GM21717 (cell line): ENCODE measurements at regions not wholly inside any gene's neighbourhood (a gene's known extent, or its start where the extent isn't known, plus 50 kb on each side); places are given as distances from the start of the nearest gene placed in this dataset.

Experiments used
- ATAC-seq: cut with Tn5 transposase; IDR thresholded peaks from one replicate; pipeline ENCODE4 v1.9.1; 2021; ENCODE audit warnings: mild to moderate bottlenecking, moderate library complexity; ENCODE audit not compliant: unreplicated experiment

DNA sequence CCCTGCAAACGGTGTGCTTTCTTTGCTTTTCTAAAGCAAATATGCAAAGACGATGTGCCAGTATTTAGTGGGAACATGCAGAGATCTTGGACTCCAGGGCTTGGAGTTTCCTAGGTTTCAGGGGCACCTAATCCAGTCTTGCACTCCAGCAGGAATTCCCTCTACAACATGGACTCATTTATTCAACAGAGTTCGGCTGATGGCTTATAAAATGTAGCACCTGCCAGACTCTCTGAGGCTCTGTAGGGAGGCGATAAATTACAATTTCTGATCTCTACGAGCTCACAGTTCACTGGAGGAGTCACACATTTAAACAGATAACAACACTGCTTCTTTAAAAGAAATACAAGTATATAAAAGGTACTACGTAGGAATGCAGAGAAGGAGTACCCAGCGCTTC is 143.7 kb downstream of the FGF9 start:
- no peak for ATAC-seq

GRCh38 chr13:21817878-21818277 is 147.0 kb downstream of the FGF9 start:
- no peak for ATAC-seq

GRCh38 chr13:21822029-21822428 is 151.2 kb downstream of the FGF9 start:
- ATAC-seq, result no peak

GRCh38 chr13:21823416-21823815 is 152.5 kb downstream of the FGF9 start:
- ATAC-seq, result no peak

DNA sequence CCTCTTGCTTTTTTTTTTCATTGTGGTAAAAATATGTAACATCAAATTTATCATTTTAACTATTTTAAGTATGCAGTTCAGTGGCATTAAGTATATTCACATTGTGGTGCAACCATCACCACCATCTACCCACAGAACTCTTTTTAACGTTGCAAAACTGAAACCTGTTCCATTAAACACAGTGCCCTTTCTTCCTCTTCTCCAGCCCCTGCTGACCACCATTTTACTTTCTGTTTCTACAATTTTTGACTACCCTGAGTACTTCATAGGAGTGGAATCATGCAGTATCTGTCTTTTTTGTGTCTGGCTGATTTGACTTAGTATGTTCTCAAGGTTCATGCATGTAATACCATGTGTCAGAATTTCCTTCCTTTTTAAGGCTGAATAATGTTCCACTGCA is 153.1 kb downstream of the FGF9 start:
- no peak for ATAC-seq

DNA sequence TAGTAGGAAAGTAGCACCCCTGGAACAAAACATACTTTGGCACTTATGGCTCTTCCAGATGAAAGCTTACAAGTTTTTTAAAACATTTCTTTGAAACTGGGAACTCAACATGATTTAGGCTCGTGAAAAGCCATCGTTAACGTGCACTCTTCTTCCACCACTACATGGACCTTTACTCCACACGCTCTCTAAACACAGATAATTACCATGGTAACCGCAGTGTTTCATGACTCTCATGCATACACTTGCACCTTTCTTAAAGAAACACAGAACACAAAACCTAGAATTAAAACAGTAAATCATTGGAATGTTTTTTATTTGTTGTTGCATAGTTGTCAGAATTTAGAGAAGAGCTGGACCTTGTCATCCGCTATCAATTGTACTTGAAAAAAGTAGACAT is 154.3 kb downstream of the FGF9 start:
- no peak for ATAC-seq

- ATAC-seq, result no peak
Observed at GRCh38 chr13:21825801-21826200, 154.9 kb downstream of the FGF9 start.

DNA sequence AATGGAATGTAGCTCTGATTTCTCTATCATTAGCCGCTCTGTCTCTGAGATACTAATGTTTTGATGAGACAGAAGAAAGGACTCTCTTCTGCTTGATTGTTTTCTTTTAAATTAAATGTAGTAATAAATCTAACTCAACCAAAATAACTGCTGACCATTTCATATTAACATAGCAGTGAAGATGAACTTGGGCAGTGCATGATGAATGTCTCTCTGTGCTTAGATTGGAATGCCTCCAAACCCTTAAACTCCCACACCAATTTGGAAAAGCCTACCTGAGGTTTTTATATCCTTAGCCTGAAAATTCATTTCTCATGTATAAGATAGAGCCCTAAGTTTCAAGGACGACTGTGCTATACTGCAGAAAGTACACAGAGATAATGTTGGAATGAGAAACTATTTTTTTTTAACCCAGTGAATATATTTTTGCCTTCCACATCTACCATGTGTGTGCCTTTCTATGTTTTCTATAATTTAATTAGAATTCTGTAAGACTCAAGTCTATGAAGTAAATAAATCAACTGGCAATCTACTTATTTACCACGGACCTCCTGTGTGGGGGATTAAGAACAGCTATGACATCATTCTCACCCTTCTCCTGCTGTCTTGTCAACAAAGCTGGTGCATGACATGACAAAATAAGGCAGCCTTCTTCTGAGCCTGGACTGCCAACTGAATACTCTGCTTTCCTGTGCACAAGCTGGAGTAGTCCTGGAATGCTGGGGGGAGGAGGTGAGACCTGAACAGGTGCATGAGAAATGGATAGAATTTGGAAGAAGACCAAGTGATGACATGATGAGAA is 155.5 kb downstream of the FGF9 start:
- no peak for ATAC-seq

DNA sequence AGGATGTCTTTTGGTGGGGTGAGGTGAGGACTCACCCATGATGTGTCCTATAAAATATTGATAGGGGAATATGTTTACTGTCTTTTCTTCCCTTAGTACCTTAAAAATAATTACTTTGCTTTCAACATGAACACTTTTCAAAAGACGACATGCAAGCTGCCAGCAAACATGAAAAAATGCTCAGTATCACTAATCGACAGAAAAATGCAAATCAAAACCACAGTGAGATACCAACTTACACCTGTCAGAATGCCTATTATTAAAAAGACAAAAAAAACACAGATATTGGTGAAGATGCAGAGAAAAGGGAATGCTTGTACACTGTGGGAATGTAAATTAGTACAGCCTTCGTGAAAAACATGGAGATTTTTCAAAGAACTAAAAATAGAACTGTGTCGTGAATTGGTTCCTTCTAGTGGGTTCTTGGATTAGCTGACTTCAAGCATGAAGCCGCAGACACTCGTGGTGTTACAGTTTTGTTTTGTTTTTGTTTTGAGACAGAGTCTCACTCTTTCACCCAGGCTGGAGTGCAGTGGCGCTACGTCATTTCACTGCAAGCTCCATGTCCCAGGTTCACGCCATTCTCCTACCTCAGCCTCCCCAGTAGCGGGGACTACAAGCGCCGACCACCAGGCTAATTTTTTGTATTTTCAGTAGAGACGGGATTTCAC is 160.9 kb downstream of the FGF9 start:
- no peak for ATAC-seq

- no peak for ATAC-seq
Observed at GRCh38 chr13:21833921-21834320, 163.0 kb downstream of the FGF9 start.

- no peak for ATAC-seq
Observed at GRCh38 chr13:21834521-21834920, 163.6 kb downstream of the FGF9 start.

GRCh38 chr13:21837288-21837687 is 166.4 kb downstream of the FGF9 start:
- no peak for ATAC-seq

- no peak for ATAC-seq
Observed at GRCh38 chr13:21837841-21838551, 167.1 kb downstream of the FGF9 start.

- no peak for ATAC-seq
Observed at GRCh38 chr13:21846605-21847004, 175.7 kb downstream of the FGF9 start.

DNA sequence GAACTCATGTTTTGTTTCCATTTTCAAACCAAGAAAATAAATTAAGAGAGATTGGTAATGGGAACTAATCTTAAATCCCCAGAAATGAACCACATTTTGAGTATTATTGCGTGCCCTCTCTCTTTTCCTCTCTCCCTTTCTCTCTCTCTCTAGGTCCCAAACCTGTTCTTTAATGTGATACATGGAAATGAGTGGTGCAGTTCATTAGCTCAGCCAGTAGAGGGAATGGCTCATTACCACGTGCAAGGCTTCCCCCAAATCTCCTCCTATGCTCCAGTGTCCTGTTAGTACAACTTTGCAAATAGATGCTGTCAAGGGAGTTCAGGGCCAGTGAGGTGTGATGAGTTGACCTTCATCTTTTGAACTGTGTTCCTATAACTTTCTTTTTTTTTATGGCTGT is 178.4 kb downstream of the FGF9 start:
- no peak for ATAC-seq

GRCh38 chr13:21850013-21851006 is 179.4 kb downstream of the FGF9 start:
- no peak for ATAC-seq

DNA sequence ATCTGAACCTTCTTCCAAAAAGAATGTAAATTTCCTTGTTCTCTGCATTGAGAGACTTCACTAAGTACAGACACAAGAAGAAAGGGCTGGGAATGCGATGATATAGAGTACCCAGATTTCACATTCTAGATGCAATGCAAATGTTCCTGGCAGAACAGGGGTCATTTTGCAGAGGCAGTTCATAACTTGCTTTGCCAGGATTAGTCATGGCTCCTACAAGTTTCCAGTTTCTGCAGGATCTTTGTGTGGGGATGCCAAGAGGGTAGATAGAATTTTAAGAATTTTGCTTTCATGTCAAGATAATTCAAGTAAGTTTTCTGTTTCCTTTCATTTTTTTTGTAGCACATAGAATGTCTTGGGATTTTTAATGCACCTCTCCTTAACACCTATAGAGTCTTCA is 181.2 kb downstream of the FGF9 start:
- ATAC-seq, result no peak

- ATAC-seq, result no peak
Observed at GRCh38 chr13:21853779-21854178, 182.9 kb downstream of the FGF9 start.

DNA sequence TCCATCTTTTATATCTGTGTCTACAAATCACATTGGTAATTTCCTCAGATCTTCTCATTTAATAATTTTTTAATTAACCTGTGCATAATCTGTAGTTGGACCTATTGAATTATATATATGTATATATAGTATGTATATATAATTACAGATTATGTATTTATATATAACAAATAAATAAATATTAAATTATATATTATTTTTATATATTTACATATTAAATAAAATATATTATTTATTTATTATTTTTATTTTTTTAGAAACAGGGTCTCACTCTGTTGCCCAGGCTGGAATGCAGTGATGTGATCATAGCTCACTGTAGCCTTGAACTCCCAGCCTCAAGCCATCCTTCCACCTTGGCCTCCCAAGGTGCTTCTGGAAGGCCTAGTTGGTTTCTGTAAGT is 197.9 kb downstream of the FGF9 start:
- no peak for ATAC-seq

DNA sequence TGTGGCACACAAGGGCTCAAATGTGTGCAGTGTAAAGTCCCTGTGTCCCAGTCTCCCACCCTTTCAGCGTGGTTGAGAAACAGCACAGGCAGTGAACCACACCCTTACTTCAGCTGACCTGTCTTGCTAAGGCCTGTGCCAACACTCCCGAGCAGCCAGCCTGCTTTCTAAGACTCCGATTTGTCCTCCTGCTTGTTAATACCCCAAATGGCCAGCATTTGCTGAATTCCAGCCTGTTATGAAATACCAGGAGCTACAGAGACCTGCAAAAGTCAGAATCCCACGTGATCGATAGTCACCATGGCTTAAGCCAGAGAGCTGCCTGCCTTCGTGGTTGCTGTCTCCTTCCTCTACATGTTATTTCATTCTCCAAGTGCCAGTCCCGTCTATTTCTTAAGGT is 200.5 kb downstream of the FGF9 start:
- ATAC-seq, result no peak

GRCh38 chr13:21871919-21872318 is 201.0 kb downstream of the FGF9 start:
- no peak for ATAC-seq
